Mucosa of rectum (tissue), 2 donors: ENCODE measurements at regions not wholly inside any gene's neighbourhood (a gene's known extent, or its start where the extent isn't known, plus 50 kb on each side); places are given as distances from the start of the nearest gene placed in this dataset.
"Not testable (repeated sequence)": the region's sequence is repeated elsewhere in the genome, so short reads cannot be mapped to it uniquely, and the experiment has no call there.

Source experiments
- H3K27ac ChIP-seq, 2 donors: one replicate each; pipeline ENCODE4 v1.7.0; 2013; ENCODE audit warnings: inconsistent platforms in 2 of 2, low read depth in 2 of 2, low read length in 2 of 2
- H3K27me3 ChIP-seq, 2 donors: one replicate each; pipeline ENCODE4 v1.7.0; 2013; ENCODE audit warnings: low read length in 2 of 2; ENCODE audit not compliant: control insufficient read depth in 2 of 2, insufficient read depth in 2 of 2
- H3K36me3 ChIP-seq, 2 donors: one replicate each; pipeline ENCODE4 v1.7.0; 2013; ENCODE audit warnings: low read length in 2 of 2; ENCODE audit not compliant: control insufficient read depth in 2 of 2, insufficient read depth in 2 of 2
- H3K4me1 ChIP-seq, 2 donors: one replicate each; pipeline ENCODE4 v1.7.0; 2013; ENCODE audit warnings: low read length in 2 of 2, mild to moderate bottlenecking in 1 of 2; ENCODE audit not compliant: control insufficient read depth in 2 of 2, insufficient read depth in 2 of 2
- H3K4me3 ChIP-seq, 2 donors: one replicate each; pipeline ENCODE4 v1.7.0; 2013; ENCODE audit warnings: low read length in 2 of 2
- H3K9ac ChIP-seq, 2 donors: one replicate each; pipeline ENCODE4 v1.7.0; 2013; ENCODE audit warnings: low read length in 2 of 2, low read depth in 1 of 2, mild to moderate bottlenecking in 1 of 2
- H3K9me3 ChIP-seq, 2 donors: one replicate each; pipeline ENCODE4 v1.7.0; 2013; ENCODE audit warnings: low read length in 2 of 2; ENCODE audit not compliant: control insufficient read depth in 2 of 2
- donor health status: healthy.
- donor health status: Normal muscosa, but diverticular disease.

GRCh38 chr9:104361207-104361606 is 142.9 kb upstream of the OR13F1 start:
- Histone ChIP-seq H3K27me3 (no peaks in the 10 kb centered on the region), H3K36me3 (no peaks in the 10 kb centered on the region), H3K4me3 (no peak overlapping the region), H3K9ac (no peak overlapping the region), H3K9me3 (no peaks in the 10 kb centered on the region), H3K4me1 (no peaks in the 10 kb centered on the region), H3K27ac (no peak overlapping the region)

- Histone ChIP-seq H3K4me3 (no peak overlapping the region), H3K36me3 (no peaks in the 10 kb centered on the region), H3K4me1 (no peaks in the 10 kb centered on the region), H3K27ac (no peak overlapping the region), H3K9ac (no peak overlapping the region), H3K27me3 (no peaks in the 10 kb centered on the region), H3K9me3 (no peaks in the 10 kb centered on the region)
Measured at GRCh38 chr9:104362912-104363472, 141.1 kb upstream of the OR13F1 start.

GRCh38 chr9:104367507-104367906 is 136.6 kb upstream of the OR13F1 start:
- no peaks in the 10 kb centered on the region for H3K9me3 ChIP-seq
- H3K36me3 ChIP-seq: no peaks in the 10 kb centered on the region
- no peaks in the 10 kb centered on the region for H3K27me3 ChIP-seq
- no peak overlapping the region for H3K9ac ChIP-seq
- no peaks in the 10 kb centered on the region for H3K4me1 ChIP-seq
- H3K27ac ChIP-seq: no peak overlapping the region
- H3K4me3 ChIP-seq: no peak overlapping the region

GRCh38 chr9:104368318-104368717 is 135.7 kb upstream of the OR13F1 start:
- H3K36me3 ChIP-seq, H3K9ac ChIP-seq, H3K4me3 ChIP-seq, H3K9me3 ChIP-seq, H3K4me1 ChIP-seq, H3K27ac ChIP-seq, H3K27me3 ChIP-seq: not testable (repeated sequence)

- H3K4me3 ChIP-seq: no peak overlapping the region
- no peaks in the 10 kb centered on the region for H3K4me1 ChIP-seq
- H3K36me3 ChIP-seq: no peaks in the 10 kb centered on the region
- no peak overlapping the region for H3K27ac ChIP-seq
- no peaks in the 10 kb centered on the region for H3K27me3 ChIP-seq
- no peaks in the 10 kb centered on the region for H3K9me3 ChIP-seq
- no peak overlapping the region for H3K9ac ChIP-seq
Measured at GRCh38 chr9:104374711-104375110, 129.4 kb upstream of the OR13F1 start.

- Histone ChIP-seq H3K4me3 (no peak overlapping the region), H3K27me3 (no peaks in the 10 kb centered on the region), H3K36me3 (no peaks in the 10 kb centered on the region), H3K9me3 (no peaks in the 10 kb centered on the region), H3K9ac (no peak overlapping the region), H3K27ac (no peak overlapping the region), H3K4me1 (no peaks in the 10 kb centered on the region)
Measured at GRCh38 chr9:104386013-104386412, 118.0 kb upstream of the OR13F1 start.

GRCh38 chr9:104386425-104387069 is 117.5 kb upstream of the OR13F1 start:
- Histone ChIP-seq H3K4me3 (no peak overlapping the region), H3K9me3 (no peaks in the 10 kb centered on the region), H3K27me3 (no peaks in the 10 kb centered on the region), H3K4me1 (no peaks in the 10 kb centered on the region), H3K36me3 (no peaks in the 10 kb centered on the region), H3K9ac (no peak overlapping the region), H3K27ac (no peak overlapping the region)

- Histone ChIP-seq H3K9me3 (no peaks in the 10 kb centered on the region), H3K4me1 (no peaks in the 10 kb centered on the region), H3K27me3 (no peaks in the 10 kb centered on the region), H3K4me3 (no peak overlapping the region), H3K27ac (no peak overlapping the region), H3K9ac (no peak overlapping the region), H3K36me3 (no peaks in the 10 kb centered on the region)
Measured at GRCh38 chr9:104388071-104388470, 116.0 kb upstream of the OR13F1 start.

- Histone ChIP-seq H3K9me3 (no peaks in the 10 kb centered on the region), H3K4me1 (no peaks in the 10 kb centered on the region), H3K27ac (no peak overlapping the region), H3K27me3 (no peaks in the 10 kb centered on the region), H3K9ac (no peak overlapping the region), H3K36me3 (no peaks in the 10 kb centered on the region), H3K4me3 (no peak overlapping the region)
Measured at GRCh38 chr9:104389341-104389740, 114.7 kb upstream of the OR13F1 start.

GRCh38 chr9:104394901-104395300 is 109.2 kb upstream of the OR13F1 start:
- H3K4me3 ChIP-seq, H3K9ac ChIP-seq, H3K36me3 ChIP-seq, H3K27ac ChIP-seq, H3K4me1 ChIP-seq, H3K27me3 ChIP-seq, H3K9me3 ChIP-seq: not testable (repeated sequence)
